ENCODE measurements at regions not wholly inside any gene's neighbourhood (a gene's known extent, or its start where the extent isn't known, plus 50 kb on each side); places are given as distances from the start of the nearest gene placed in this dataset.
"Not testable (repeated sequence)": the region's sequence is repeated elsewhere in the genome, so short reads cannot be mapped to it uniquely, and the experiment has no call there.

GRCh38 chr5:89164703-89165102 is 281.7 kb upstream of the MEF2C start:
- not testable (repeated sequence) for DNase-seq

DNA sequence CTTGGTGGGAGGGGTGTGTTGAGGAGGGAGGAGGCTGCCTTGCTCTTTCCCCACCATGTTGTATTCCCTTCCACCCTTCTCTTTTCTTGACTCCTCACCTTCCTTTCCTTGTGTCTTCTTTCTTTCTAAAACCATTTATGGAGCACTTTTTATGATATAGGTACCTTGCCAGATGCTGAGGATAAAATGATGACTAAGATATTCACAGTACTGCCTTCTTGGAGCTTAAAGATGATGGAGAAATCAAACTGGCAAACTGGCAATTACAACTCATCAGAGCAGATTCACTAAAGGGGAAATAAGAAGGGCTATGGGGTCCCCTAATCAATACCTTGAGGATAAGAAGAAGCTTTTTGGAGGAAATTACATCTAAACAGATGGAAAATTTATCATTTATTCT is 273.2 kb upstream of the MEF2C start:
- DNase-seq, result no peak

DNA sequence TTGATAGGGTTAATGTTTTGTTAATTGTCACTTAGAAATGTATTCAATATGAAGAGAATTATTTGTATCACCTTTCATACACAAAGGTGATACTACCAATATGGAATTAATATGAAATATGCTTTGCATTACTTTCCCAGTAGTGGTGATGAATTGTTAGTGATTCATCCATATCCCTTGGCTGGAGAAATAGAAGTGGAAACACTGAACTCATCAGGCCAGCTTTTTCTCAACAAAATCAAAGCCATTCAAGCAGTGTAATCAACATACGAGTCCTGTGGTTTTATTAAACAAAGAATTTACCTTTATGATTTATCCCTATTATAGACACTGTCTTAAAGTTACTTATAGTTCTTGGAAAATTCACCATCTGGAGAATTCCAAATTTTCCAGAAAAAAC is 264.0 kb upstream of the MEF2C start:
- DNase-seq, result no peak

DNA sequence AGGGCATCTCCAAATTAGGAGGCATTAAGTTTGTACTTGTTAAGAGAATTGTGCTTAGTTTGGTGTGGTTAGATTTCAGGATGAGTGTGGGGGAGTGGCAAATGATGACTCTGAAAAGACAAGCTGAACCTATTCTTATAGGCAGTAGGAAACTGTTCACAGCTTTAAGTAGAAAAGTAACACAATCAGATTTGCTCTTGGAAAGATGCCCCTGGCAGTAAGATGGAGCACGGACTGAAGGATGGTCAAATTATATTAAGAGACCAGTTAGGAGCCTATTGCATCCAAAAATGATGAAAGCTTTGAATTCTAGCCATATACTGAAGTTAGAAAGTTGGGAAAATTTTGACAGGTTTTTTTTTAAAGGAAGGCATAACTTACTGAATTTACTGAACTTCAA is 254.2 kb upstream of the MEF2C start:
- no peak for DNase-seq

DNA sequence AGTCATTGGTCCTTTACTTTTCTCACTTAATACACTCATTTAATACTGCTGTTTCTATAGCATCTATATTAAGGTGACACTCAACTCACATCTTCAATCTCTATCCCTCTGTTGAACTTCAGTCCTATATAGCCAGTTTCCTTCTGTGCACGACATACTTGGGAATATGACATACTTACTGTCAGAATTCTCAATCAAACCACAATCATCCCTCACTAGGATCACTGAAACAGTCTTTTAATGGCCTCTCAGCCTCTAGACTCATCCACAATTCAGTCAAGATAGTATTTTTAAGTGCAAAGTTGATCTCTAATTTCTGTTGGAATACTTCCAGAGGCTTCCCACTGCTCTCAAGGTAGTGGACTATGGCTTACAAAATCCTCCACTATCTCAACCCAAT is 251.0 kb upstream of the MEF2C start:
- no peak for DNase-seq

DNA sequence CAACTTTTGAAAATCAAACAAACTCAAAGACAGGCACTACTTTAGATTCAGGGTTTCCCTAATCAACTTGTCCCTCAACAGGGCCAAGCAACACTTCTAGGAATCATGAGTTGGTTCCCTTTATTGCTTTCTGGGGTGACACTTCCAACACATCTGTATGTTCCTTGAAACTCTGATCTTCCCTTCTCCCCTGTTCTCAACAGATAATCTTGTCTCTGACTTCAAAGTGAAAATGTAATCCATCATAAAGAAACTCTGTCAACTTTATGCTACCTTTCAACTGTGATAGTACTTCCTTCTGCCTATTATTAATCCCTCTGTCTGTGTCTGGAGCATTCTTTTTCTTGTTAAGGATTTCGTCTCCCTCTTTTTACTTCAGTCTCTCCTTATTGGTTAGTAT is 250.1 kb upstream of the MEF2C start:
- no peak for DNase-seq

DNA sequence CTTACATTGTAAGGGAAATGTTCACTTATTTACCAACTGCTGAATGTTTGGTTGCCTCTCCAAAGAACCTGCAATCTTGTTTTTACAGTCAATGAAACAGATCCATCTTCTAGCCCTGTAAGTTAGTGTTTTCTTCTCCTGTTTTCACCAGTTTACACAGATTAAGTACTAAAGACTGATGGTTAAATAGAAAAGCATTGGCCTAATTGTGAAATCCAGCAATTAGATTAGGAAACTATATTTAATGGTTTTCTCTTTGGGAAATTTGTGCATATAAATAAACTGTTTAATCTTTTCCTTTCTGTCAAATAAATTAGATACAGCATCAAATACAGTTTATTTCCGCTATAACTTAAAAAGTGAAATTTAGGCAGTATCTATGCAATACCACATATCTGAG is 247.9 kb upstream of the MEF2C start:
- no peak for DNase-seq

DNA sequence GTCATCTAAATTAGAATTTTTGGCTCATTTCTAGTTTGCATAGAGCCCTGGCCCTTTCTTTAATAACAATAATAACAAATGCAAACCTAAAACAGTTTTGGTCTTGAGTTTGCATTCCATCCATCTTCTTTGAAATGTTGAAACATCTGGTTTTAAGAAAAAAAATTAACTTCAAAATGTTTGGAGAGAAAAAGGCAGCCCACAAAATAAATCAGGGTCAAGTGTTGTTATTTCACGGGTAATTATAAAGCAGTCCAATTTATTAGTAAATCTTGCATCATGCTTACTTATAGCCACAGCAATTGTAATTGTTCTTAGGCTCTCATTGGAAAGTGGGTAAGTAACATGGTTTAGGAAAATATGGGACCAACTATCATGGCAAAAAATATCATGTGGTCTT is 247.0 kb upstream of the MEF2C start:
- DNase-seq, result no peak

DNA sequence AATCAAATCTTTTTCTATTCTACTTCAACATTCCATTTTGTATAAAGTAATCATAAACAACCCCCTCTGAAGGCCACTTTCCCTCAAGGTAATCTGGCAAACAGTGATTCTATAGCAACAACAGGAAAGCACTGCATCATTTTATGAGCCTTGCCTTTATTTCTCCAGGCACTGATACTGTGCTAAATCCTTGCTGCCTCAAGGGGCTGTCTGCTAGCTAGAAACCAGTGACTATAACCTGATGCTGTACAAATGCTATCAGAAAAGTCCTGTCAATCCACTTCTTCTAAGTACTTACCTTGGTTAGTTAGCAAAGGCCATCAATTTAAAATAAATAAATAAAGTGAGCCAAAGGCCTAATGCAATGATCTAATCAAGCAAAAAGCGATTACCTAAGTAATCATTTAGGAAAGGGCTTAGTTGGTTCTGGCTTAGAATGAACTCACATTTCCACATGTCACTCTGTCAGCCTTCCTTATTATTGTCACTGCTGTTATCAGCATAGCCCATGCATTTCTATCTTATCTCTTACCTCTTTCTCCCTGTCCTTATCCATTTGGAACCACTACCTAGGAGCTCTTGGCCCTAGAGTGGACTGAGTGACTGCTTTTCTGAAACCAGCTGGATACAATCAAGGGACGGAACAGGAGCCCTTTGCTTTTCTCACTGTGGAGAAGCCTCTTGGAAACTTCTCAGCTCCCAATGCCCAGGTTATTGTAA is 246.1 kb upstream of the MEF2C start:
- peak; percentile 29 for DNase-seq

DNA sequence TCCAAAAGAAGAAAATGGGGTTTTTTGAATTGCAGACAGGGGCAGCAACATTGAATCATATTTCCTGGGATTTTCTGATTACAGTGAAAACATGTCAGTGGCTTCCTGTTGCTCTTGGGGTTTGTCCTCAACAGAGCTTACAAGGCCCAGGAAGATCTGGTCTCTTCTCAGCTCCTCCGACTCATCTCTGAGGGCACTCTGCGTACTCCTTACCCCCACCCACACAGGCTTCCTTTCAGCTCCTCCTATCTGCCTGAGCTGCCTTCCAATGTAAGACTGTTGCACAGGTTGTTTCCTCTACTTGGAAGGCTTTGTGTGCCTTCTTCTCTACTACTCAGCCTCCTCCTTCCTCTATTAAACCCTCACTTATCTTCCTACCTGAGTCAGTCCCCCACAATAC is 245.1 kb upstream of the MEF2C start:
- DNase-seq, result peak; percentile 50

- no peak for DNase-seq
Measured at GRCh38 chr5:89127191-89127590, 244.2 kb upstream of the MEF2C start.

GRCh38 chr5:89125372-89125771 is 242.4 kb upstream of the MEF2C start:
- no peak for DNase-seq

- DNase-seq, result no peak
Measured at GRCh38 chr5:89123581-89123980, 240.6 kb upstream of the MEF2C start.

DNA sequence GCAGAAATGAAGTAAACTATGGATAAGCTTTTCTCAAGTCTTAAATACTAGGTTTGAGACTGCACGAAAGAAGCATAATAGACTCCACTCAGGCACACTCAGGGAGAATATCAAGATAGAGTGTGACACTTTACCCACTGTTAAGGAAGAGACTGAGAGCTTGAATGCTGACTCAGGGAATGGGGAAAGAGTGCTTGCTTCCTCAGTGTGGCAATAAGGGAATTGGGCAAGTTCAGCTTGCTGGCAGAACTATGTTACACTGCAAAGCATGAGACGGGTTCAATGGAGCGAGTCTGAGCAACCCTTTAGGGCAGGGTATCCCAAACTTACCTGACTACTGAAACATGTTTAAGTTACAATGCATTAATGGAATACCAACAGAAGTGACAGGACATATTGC is 237.7 kb upstream of the MEF2C start:
- peak; percentile 38 for DNase-seq

DNA sequence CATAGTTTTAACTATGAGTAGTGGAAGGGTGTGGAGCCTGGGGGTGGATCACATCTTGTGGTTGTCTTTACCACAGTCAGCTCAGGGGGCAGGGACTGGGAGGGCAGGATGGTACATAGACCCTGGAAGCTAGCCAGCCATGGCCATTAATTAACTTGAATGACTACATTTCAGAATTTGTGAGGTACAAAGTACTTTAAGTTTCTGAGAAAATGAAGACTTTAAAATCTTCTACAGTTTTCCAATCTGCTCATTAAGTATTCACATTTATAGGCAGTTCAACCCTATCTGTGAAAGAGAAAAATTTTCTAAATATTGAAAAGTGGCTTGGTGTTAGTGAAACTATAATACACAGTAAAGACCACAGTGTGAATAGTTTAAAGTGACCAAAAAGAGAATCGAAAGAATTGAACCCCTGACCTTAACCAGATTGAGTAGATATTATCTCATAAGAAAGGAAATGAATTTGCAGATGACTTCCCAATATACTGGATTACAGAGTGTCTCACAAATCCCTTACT is 234.2 kb upstream of the MEF2C start:
- peak; percentile 93 for DNase-seq

DNA sequence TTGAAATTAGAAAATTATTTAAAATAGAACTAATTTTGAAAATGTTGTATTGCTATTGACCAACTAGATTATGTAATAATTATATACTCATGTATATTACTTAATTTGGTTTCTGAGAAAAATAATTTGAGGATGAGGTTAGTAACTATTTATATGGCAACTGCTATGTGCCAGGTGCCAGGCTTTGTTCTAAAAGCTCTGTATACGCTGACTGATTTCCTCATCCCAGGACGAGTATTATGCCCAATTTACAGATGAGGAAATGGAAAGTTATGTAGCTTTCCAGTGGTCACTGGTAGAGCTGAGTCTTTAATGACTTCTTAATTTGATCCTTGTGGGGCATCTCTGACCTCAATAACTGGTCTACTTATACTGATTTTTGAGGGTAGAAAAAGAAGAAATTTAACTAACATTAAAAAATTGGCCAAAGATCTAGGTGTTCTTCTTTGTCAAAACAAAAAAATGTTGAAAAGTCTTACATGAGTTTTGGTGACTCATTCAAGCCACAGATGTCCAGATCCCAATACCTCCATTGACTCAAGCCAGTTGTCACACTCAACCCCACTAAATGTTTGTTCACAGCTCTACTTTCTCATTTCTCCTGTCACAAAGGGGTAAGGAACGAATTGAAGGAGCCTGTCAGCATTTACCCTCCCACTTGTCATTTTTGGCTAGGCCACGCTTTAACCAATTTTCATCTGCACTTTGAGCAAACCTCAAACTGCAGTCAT is 228.1 kb upstream of the MEF2C start:
- no peak for DNase-seq

- no peak for DNase-seq
Measured at GRCh38 chr5:89106480-89106879, 223.5 kb upstream of the MEF2C start.

DNA sequence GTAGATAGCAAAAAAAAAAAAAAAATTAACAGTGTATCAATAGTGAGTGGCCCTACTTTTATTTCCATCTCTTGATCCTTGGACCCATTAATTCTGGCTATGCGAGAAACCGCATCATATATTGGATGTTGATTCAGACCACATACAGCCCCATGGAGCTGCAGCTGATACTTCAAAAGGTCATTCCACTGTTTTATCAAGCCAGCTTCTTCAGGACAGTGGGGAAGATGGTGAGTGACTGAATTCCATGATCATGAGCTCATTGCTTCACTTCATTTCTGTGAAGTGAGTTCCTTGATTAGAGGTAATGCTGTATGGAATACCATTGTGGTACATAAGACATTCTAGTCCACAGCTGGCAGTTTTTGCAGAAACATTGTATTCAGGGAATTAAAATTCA is 222.9 kb upstream of the MEF2C start:
- DNase-seq, result no peak

DNA sequence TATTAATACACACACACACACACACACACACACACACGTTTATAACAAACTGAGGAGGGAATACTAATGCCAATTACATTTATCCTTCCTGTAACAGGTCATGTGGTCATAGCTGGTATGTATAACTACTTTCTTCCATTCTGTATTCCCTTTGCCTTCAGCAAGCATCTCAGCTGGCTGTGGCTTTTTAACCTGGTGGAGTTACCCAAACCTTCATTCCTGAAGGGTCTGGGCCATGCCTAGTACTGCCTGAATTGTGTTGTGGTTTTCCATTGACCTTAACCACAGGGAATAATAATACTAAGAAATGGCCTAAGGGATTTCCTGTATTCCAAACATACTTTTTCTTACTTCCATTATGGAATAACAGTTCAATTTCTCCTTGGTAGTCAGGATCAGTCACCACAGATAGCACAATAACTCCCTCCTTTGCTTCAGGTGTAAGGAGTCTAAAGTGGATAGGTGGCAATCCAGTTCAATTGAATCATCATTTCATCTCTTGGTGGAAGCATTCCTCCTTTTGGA is 222.2 kb upstream of the MEF2C start:
- DNase-seq, result no peak

- DNase-seq, result no peak
Measured at GRCh38 chr5:89098199-89098756, 215.3 kb upstream of the MEF2C start.

- DNase-seq, result no peak
Measured at GRCh38 chr5:89097103-89097502, 214.1 kb upstream of the MEF2C start.

GRCh38 chr5:89095341-89095740 is 212.4 kb upstream of the MEF2C start:
- DNase-seq, result no peak

DNA sequence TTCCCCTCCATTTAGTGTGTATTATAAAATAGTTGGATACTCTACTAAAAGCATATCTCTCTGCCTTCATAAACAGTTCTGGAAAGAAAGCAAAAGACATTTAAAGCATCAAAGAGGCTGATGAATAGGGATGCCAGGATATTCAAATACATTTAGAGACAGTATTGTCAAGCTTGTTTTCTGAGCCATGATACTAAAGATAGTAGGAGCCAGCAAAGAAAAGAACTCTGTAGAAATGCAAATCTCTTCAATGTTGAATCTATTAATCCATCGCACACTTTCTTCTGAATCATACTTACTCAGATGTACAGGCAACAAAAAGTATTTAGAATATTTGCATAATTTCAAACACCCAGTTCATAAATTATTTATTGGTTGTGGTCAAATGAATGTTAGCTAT is 207.1 kb upstream of the MEF2C start:
- DNase-seq, result no peak

Measured in hematopoietic multipotent progenitor cell treated with erythropoietin and hydrocortisone succinate and interleukin-3 and kit ligand, for 6 days (in vitro differentiated cells).